GM04503 (cell line): ENCODE measurements at regions not wholly inside any gene's neighbourhood (a gene's known extent, or its start where the extent isn't known, plus 50 kb on each side); places are given as distances from the start of the nearest gene placed in this dataset.

ENCODE experiments used
- DNase-seq: peaks from one replicate; pipeline ENCODE4 v3.0.0-alpha.2; 2012; ENCODE audit warnings: low read depth

DNA sequence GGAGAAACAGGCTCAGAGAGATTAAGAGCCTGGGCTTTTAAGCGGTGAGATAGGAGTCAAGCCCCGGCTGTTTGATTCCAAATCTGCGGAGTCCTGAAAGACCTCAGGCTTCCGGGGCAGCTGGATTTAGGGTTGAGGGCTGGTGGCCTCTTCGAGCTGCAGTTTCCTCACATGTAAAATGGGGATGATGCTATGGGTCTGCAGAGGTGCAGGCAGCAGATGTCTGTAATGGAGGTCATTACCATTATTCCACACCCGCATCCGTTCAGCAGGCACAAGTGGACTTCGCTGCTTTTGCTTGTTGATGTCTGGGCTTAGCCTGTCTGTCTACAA, 175.6 kb upstream of the HS6ST1 start:
- no peak for DNase-seq

DNA sequence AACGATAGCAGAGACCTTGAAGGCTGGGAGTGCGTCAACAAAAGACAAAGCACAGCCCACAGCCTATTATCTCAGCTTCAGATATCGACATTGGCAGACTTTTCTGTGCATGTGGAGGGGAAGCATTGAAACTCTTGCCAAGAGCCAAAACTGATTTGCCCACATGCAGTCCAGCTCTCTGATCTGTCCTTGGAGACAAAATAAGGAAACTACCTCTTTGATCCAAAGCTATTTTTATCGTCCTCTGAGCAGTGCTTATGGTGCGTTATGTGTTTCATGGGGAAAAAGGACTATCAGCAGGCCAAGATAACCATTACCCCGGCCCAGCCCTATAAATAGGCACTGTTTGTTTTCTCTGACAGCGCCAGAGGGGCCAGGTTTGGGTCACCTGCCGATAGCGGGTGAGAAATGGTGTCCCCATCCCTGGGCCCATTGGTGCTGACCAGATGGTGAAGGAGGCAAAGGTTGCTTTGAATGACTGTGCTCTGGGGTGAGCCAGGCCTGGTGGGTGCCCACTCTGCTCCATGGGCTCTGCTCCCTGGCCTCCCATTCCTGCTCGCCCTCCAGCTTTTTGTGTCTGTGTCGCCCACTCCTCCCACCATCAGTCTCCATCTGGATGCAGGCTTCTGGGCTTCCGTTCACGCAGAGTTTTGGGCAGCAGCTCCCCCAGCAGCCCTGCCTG, 176.1 kb upstream of the HS6ST1 start:
- DNase-seq: no peak

DNA sequence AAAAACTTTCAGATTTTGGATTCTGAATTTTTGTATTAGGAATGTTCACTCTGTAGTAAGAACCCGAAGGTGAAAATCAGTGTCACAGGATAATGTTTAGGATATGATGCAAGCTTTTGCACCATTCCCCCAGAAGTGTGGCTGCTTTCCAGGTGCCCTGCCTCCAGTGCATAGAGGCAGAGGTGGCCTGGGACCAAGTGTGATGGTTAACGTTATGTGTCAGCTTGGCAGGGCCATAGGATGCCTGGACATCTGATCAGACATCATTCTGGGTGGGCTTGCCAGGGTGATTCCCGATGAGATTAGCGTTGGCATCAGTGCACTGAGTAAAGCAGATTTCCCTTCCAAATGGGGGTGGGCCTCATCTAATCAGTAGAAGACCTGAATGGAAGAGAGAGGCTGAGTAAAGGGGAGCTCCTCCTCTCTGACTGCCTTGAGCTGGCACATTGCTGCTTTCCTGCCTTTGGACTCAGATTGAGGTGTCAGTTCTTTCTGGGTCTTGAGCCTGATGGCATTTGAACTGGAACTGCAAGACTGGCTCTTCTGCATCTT, 177.4 kb upstream of the HS6ST1 start:
- DNase-seq: no peak

DNA sequence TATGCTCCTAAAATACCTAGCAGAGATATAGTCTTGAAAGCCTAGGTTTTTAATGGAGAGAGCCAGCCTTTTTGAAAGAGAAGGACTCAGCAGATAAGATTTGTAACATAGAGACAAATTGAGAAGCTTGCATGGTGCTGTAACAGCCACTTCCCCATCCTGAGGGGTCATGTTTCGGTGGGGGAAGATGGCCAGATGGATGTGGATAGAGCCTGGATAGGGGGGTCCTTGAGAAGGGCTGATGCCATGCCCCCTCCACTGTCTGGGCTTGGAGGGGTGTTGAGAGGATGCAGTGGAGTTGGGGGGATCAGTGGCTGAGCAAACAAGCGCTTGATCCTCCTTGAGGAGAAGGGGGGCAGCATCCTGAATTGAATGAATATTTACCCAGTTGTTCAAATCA, 178.0 kb upstream of the HS6ST1 start:
- DNase-seq: no peak

DNA sequence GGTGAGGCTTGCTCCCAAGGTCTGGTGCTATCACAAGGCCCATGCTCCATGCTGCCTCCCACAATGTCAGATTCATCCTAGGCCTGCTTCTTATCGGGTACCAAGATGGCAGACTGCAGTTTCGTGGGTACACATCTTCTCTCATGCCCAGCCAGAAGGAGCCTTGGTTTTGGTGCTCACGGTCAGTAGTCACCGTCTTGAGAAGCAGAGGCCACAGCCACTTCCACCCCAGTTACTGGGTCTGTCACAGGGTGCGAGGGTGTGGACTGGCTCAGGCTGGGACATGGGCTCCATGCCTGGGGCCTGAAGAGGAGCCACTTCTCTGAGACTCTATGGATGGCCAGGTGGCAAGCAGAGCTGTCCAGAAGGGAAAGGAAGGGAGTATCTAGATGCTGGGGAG, 178.8 kb upstream of the HS6ST1 start:
- DNase-seq: no peak

DNA sequence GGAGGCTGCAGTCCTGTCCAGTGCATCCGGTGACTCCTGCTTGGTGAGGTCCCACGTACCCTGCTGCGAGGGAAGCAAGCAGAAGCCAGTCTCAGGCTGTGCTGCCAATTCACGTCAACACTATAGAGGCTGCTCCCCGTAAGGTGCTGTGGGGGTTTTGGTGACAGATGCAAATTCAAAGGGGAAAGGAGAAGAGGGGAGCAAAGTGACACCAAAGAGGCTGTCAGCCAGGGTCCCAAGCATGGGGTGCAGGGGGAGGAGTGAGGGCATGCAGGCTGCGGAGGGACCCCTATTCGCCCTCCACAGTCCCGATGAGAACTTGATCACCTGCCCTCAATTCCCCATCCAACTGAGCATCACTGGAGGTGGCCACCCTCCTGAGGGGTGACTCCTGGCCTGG, 179.4 kb upstream of the HS6ST1 start:
- DNase-seq: no peak

DNA sequence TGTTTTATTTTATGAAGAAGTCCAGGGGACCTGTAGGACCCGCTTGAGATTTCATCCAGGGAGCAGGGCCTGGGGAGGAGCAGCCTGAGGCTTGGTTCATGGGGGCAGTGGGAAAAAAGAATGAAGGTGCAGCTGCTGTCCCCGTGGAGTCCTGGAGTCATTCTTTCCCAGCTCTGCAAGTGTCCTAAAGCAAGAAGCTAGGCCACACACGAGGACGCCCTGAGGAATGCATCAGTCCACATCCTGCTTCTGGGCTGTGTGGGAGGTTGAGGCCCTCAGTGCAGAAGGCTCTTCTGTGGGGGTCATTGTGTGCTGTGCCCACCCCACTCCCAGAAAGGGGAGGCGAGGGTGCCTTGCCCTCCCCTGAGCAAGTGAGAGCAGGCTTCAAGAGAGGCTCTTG, 179.9 kb upstream of the HS6ST1 start:
- DNase-seq: no peak

DNA sequence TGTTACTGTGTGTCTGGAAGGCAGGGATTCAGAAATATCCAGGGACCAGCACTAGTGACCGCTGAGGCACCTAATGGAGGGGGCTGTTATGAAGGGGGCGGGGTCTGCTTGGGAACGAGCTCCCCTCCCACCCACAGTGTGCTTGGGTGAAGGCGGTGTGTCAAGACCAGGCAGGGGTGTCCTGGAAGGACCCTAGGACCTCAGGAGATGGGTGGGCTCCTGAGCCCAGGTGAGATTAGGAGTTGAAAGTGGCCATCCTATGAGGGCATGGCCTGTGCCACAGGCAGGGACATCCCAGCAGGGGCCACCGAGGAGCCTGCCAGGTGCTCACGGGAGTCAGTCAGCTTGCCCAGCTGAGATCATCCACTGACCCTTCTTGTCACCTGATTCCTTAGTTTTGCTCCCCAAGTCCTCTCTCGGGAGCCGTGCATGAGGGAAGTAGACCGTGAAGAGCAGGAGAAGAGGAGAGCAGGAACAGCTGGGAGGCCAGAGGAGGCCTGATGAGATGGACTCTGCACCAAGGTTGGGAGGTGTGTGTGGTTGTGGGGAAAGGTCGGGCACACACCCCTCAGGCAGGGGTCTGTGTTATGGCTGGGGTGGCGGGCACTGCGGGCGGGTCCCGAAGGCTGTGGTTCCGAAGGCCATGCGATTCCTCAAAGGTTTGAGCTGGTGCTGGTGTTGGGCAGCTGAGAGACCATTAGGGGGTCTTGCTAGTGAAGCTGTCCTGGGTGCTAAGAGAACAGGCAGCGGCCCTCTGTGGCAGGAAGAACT, 180.9 kb upstream of the HS6ST1 start:
- DNase-seq: no peak

DNA sequence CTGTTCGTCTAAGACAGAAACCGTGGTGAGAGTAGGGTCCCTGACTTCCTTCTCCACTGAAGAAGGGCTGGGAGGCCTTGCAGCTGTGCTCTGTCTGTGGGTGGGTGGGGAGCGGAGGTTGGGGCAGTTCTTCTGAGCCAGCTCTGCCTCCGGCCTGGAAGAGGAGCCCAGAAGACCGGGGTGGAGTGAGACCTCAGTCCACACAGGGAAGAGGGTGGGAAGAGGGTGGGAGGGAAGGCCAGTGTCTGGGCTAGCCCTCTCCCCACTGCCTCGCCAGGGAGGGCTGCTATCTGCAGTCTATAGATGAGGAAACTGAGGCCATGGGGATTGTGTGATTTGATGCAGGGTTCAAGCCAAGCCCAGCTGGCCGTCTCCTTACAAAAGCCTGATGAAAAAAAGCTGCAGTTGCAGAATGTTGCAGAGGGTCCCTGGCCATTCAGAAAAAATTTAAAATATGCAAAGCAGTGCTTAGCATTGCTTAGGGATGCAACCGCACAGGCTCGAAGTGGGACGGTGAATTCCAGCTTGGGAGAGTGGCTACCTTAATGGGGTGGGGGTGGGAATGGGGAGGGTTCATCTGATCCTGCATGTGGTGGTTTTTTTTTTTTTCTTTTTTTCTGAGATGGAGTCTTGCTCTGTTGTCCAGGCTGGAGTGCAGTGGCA, 181.6 kb upstream of the HS6ST1 start:
- no peak for DNase-seq

DNA sequence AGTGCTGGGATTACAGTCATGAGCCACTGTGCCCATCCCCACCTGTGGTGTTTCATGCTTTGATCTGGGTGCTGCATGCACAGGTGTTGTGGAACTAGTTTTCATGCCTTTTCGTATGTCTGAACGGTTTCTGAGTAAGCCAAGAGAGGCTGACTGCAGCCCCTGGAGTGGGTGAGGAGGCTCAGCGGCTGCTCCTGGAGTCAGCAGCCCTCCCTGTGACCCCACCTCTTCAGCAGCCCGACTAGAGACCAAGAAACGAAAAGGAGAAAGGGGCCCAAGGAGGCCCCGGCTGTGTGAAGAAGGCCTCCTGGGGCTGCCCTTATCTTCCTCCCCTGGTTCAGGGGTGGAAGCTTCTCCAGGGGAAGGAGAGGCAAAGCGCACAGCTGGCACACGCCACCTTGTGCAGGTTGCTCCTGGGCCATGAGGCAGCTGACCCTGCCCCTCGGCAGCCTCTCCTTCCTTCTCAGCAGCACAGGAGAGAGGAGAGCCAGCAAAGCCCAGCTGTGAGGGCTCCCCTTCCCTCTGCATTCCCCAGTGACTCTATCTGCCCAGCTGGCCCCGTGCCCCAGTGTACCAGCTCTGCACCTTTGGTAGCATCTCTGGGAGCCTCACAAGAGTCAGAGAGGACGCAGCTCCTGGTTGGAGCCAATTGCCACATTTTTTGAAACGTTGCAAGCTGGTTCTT, 182.5 kb upstream of the HS6ST1 start:
- DNase-seq: no peak

DNA sequence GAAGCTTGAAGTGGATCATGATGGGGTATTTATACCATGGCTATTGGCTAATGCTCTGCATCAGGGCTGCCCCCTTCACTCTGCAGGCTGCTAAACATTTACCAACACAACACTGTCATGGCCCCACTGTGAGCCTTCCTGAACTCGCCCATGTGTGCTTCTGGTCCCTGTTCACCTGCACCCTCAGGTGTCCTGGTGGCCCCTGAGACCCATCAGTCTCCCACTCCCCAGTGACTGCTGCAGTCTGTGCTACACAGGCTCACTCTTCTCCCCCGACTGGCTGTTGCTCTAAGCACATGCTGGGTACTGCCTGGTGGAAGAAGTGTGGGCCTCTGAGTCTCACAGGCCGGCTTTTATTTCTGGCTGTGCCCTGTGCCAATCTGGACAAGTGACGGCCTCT, 183.0 kb upstream of the HS6ST1 start:
- DNase-seq: no peak

DNA sequence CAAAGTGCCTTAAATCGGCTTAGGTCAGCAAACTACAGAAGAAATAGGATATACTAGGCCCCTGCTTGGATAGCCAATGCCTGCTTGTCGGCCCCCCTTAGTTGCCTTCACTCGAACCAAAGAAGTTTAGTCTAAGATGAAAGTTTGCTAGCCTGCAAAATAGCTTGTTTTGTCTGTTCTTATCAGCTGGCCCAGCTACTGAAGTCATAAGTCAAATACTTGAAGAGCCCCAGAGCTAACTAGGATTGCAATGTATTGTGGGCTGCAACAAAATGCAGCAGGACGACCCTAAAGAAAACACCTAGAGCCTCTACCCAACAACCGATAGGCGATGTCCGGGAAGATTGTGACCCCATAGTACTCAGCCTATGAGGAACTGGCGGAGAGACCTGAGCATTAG, 183.5 kb upstream of the HS6ST1 start:
- no peak for DNase-seq

DNA sequence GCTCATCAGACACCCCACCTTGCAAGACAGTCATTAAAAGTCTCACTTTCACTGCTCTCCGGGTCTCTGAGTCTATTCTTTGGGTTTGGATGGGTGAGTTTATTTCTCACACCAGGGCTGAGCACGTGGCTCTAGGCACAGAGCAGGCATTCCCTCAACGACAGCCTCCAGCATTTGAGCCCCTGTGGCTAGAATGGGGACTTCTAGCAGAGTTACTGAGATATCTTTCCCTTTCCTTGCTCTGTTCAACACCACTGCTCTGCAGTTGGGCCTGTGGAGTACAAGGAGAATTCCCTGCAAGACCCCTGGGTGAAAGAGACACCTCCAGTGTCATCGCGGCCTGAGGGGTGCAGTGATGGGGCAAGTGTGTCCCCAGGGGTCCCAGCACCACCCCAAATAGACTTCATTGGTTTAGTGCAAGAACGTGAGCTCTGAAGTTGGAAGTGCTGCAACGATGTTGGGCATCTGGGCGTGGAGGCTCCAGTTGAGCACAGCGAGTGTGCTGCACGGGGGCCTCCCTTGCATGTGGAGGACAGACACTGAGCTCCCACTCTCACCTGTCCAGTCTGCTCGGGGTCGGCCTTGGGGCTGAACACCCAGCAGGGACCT, 184.1 kb upstream of the HS6ST1 start:
- DNase-seq: no peak

DNA sequence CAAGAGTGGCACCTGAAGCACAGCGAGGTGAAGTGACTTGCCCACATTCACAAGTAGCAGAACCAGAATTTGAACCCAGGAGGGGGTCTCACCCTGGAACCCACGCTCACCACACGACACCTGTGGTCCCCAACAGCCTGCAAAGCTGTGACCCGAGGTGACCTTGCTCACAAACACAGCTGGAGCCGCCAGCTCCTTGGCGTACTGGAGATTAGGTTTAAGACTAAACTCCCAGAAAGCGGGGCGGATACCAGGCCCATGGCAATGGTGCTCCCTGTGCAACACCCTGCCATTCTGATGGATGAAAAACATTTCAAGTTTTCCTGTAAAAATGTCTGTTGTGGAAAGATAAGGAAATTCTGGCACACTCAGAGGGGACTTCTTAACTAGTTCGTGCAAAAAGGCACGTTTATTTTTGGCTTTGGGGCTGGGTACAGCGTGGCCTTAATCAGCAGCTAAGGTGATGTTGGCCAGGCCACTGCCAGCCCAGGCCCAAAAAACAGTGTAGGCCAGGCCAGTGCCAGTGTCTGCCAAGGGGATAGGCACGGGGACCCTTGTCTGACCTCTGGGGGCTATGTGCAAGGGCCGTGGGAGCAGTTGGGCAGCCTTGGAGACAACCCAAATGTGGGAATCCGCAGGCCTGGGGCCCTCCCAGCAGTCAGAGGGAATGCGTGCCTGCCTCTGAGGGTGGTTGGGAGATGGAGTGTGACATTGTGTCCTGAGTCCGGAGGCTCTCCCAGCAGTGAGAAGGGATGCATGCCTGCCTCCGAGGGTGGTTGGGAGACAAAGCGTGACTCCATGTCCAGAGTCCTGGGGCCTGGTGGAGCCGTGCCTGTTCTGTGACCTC, 185.0 kb upstream of the HS6ST1 start:
- DNase-seq: no peak

DNA sequence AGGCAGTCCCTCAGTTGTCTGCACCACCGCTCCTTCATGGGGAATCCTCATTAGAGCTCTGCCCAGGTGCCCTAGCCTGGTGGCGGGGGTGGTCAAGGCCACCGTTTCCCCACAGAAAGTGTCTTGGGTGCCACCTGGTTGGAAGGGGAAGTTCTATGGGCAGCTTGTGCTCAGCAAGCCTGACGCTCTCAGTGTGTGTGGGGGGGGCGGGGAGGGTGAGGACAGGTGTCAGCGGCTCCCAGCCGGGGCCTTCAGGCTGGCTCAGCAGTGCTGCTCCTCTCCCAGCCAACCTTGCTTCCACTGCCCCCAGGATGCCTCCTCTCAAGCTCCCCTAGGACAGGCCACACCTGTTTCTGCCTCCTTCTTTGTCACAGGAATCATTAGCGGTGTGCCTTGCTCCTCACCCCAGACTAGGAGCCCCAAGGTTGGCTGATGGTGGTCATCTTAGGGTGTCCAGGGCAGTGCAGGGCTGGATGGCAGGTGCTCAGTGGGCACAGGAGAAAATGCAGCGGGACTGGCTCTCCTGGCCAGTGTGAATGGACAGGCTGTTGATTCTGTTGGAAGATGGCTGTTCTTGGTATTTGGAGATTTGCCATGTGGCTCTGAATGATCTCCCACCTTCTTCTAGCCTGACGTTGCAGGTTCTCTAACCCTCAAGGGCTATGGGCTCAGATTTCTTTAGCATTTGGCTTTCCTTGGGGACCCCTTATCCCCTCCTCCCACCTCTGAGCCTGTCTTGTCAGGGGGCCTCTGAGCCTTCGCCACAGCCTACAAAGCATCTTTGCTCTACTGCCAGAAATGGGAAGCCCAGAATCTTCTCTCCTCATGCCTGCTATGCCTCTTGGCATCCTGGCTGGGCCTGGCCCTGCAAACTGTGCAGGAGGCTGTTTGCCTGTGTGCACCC, 185.8 kb upstream of the HS6ST1 start:
- DNase-seq: no peak

DNA sequence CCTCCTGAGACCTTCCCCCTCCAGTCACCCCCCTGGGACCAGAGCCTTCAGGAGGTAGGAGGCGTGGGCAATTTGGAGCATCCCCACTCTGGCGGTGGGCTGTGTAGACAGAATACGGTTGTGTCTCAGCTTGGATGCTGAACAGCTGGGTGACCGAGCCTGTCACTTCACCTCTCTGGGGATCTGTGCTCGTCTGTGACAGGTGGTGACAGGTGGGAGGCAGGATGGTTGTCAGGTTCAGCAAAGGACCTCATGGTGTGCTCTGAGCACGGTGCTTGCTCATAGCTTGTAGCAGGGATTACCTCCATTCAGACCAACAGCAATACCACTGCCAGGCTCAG, 186.5 kb upstream of the HS6ST1 start:
- DNase-seq: no peak

DNA sequence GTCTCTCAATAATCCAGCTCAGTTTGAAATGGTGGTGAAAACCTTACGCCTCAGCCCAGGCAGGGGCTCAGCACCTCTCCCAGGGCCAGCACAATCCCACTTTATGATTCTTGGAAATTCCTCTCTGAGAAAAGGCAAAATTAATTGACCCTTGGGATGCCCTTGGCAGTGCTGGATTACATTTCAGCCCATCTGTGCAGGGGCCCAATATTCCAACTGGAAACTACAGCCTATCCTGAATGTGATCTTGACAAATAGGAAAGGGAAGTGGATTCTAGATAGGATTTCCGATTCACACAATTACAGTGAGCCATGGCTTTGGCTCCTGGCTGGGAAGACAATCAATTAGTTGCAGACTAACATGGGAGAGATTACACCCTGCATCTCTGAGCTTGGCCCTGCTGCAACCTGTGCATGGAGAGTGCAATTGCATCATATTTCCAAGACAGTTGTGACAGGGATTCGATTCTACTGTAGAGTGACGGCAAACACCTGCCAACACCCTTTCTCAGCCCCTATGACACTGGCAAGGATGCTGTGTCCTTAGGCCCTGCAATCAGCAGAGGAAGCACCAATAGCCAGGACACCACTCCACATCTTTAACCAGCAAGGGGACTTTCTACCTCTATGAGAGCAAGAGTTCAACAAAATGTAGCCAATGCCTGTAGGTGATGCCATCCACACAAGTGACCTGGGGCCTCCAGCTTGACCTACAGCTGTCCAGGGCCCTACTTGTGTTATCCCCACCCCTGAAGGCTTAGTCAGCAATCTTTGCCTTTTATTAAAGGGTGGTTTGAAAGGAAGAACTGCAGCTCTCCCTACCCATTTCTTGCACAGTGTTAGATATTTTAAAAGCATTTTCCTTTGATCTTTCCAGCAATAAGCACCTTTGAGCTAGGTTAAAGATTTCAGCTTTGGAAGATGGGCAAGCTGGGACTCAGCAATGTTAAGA, 187.2 kb upstream of the HS6ST1 start:
- no peak for DNase-seq

DNA sequence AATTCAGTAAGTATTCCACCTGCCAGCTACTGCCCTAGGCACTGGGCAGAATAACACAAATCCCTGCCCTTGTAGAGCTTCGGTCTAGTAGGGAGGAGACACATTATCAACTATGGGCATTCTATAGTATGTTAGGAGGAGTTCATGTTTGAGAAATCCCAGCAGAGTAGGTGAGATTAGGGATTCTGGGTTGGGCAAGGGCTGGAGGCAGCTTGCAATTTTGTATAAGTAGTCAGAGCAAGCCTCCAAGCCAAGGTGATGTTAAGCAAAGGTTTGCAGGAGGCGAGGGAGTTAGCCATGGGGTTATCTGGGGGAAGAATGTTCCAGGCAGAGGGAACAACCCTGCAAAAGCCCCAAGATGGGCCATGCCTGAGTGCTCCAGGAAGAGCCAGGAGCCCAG, 187.9 kb upstream of the HS6ST1 start:
- no peak for DNase-seq
